ENCODE measurements at regions not wholly inside any gene's neighbourhood (a gene's known extent, or its start where the extent isn't known, plus 50 kb on each side); places are given as distances from the start of the nearest gene placed in this dataset.

DNA sequence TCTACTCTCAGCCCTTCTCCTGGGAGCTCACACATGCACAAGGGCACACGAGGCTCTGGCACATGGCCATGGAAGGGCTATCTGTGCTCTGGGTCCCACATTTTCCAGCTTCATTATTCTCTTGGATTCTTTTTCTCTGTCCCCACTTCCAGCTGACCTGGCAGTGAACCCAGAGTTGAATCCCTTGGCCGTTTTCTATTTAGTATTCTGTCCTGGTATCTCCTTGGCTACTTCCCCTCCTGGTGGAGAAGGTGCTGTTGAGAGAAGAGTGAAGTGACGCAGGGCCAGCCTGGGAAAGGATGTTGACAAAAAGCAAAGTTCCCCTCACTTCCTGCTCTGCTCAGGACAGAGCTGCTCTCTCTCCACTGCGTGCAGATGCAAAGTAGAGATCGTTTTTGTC, 303.1 kb downstream of the IRS2 start:
- Histone ChIP-seq H3K36me3 (ENCODE audit: low read depth) (no peaks in the 10 kb centered on the region), H3F3A (ENCODE audit: insufficient read depth, low read depth) (no peaks in the 10 kb centered on the region), H3K4me1 (replicated peaks; ENCODE audit: insufficient read depth) (0 out of 2 replicates have a peak, but pooled peaks cover 7% of the 10 kb centered on the region), H3K4me2 (no peak overlapping the region), H3K9me2 (ENCODE audit: insufficient read depth) (no peaks in the 10 kb centered on the region), H2AFZ (no peak overlapping the region), H3K27ac (no peak overlapping the region), H3K4me3 (no peak overlapping the region), H3K9me3 (ENCODE audit: insufficient read depth, low read depth) (no peaks in the 10 kb centered on the region), H4K20me1 (ENCODE audit: insufficient read depth) (no peaks in the 10 kb centered on the region), H3K79me2 (ENCODE audit: low read depth) (no peaks in the 10 kb centered on the region), H3K27me3 (ENCODE audit: insufficient read depth, low read depth) (no peaks in the 10 kb centered on the region)
- CTCF ChIA-PET: no interaction called here
- no peak for DNase-seq
- POLR2A ChIA-PET (ENCODE audit: unreplicated experiment): interaction anchor here (0.6 kb wide), 1 partner anchor 11 kb away, joined by 12 read pairs; no protein-coding TSS in a partner anchor
- intact Hi-C loops (cut with micrococcal nuclease; ENCODE audit: unreplicated experiment): no loop called here
- BruUV-seq (replicated peaks): no TSS peak
- TF ChIP-seq EZH2 (IDR thresholded peaks at IDR 0.05; ENCODE audit: low read depth): no peak
- TF ChIP-seq, protein P1, sequence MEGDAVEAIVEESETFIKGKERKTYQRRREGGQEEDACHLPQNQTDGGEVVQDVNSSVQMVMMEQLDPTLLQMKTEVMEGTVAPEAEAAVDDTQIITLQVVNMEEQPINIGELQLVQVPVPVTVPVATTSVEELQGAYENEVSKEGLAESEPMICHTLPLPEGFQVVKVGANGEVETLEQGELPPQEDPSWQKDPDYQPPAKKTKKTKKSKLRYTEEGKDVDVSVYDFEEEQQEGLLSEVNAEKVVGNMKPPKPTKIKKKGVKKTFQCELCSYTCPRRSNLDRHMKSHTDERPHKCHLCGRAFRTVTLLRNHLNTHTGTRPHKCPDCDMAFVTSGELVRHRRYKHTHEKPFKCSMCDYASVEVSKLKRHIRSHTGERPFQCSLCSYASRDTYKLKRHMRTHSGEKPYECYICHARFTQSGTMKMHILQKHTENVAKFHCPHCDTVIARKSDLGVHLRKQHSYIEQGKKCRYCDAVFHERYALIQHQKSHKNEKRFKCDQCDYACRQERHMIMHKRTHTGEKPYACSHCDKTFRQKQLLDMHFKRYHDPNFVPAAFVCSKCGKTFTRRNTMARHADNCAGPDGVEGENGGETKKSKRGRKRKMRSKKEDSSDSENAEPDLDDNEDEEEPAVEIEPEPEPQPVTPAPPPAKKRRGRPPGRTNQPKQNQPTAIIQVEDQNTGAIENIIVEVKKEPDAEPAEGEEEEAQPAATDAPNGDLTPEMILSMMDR (conservative IDR thresholded peaks at IDR 0.05): no peak

DNA sequence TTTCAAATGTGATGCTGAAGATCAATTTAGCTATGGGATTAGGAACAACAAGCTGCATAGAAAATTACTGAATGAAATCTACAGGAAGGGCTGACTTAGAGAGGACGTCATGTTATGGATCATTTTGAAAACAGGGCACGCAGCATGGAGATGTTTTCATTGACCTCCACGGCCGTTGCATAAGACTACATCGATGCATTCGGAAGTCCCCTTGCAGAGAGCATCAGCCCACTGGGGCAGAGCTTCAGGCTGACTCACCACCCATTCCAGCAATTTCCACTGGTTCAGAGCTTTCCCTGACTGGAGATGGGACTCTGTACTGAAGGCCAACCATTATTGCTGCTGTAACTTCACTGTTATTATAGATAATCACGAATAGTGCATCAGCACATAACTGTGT, 305.3 kb downstream of the IRS2 start:
- CTCF ChIA-PET: no interaction called here
- no TSS peak for BruUV-seq (replicated peaks)
- POLR2A ChIA-PET (ENCODE audit: unreplicated experiment): interaction anchor here (0.6 kb wide), 1 partner anchor 486 kb away, joined by 3 read pairs; no protein-coding TSS in a partner anchor
- intact Hi-C loops (cut with micrococcal nuclease; ENCODE audit: unreplicated experiment): no loop called here
- no peaks in the 10 kb centered on the region for H4K20me1 ChIP-seq (ENCODE audit: insufficient read depth)
- H3K9me2 ChIP-seq (ENCODE audit: insufficient read depth): no peaks in the 10 kb centered on the region; the same call in 1 of the 2 replicates
- no peaks in the 10 kb centered on the region for H3K79me2 ChIP-seq (ENCODE audit: low read depth)
- H3K27me3 ChIP-seq (ENCODE audit: insufficient read depth, low read depth): no peaks in the 10 kb centered on the region
- H3K36me3 ChIP-seq (ENCODE audit: low read depth): no peaks in the 10 kb centered on the region
- H3K27ac ChIP-seq: no peak overlapping the region
- H3K4me3 ChIP-seq: no peak overlapping the region
- H3F3A ChIP-seq (ENCODE audit: insufficient read depth, low read depth): no peaks in the 10 kb centered on the region
- no peak for DNase-seq
- no peak overlapping the region for H2AFZ ChIP-seq
- no peaks in the 10 kb centered on the region for H3K9me3 ChIP-seq (ENCODE audit: insufficient read depth, low read depth)
- TF ChIP-seq, protein P1 (conservative IDR thresholded peaks at IDR 0.05): no peak
- TF ChIP-seq EZH2 (IDR thresholded peaks at IDR 0.05; ENCODE audit: low read depth): no peak
- no peak overlapping the region for H3K4me2 ChIP-seq
- H3K4me1 ChIP-seq (replicated peaks; ENCODE audit: insufficient read depth): 0 out of 2 replicates have a peak, but pooled peaks cover 7% of the 10 kb centered on the region

DNA sequence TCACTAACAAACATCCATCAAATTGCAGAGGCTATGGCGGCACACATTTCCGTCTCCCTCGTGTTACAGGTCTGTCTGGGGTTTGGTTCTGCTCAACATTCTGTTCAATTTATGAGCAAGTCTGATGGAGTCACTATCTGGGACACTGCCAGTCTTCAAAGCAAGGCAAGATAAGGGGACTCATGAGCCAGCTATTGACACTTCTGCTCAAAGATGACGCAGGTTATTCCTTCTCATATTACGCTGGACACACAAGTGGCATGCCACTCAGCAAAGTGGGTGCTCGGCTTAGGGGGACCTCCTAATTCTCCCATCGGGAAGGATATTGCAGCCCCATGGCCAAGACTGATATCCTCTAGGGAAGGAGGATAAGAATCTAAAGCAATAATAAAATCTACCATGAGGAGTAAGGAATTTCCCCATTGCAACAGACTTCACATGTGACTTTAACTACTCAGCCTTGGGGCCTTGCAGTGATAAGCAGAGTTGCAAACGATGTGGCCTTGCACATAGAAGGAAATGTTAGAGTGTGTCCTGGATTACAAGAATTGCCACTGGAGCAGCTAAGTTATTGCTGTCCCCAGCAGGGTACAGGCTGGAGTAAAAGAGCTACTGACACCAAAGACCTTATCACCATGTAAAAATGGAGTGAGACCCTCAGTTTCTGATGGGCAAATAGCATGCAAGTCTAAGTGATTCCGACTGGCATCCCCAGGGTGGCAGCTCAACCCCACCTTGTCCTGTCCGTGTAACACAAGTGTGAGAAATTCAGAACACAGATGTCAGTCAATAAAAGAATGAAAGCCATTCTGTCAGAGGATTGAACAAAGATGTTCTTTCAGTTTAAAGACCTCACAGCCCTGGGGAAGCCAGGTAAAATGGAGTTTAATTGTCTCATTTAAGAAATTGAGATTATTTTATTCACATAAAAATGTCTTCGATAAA, 306.1 kb downstream of the IRS2 start:
- no TSS peak for BruUV-seq (replicated peaks)
- intact Hi-C loops (cut with micrococcal nuclease; ENCODE audit: unreplicated experiment): no loop called here
- Histone ChIP-seq H3K4me2 (no peak overlapping the region), H3K27ac (no peak overlapping the region), H3K79me2 (ENCODE audit: low read depth) (no peaks in the 10 kb centered on the region), H3F3A (ENCODE audit: insufficient read depth, low read depth) (no peaks in the 10 kb centered on the region), H2AFZ (no peak overlapping the region), H3K9me3 (ENCODE audit: insufficient read depth, low read depth) (no peaks in the 10 kb centered on the region), H3K4me1 (replicated peaks; ENCODE audit: insufficient read depth) (0 out of 2 replicates have a peak, but pooled peaks cover 7% of the 10 kb centered on the region), H3K9me2 (ENCODE audit: insufficient read depth) (no peaks in the 10 kb centered on the region; the same call in 1 of the 2 replicates), H4K20me1 (ENCODE audit: insufficient read depth) (no peaks in the 10 kb centered on the region), H3K36me3 (ENCODE audit: low read depth) (no peaks in the 10 kb centered on the region), H3K27me3 (ENCODE audit: insufficient read depth, low read depth) (no peaks in the 10 kb centered on the region), H3K4me3 (no peak overlapping the region)
- no peak for TF ChIP-seq EZH2 (IDR thresholded peaks at IDR 0.05; ENCODE audit: low read depth)
- TF ChIP-seq, protein P1 (conservative IDR thresholded peaks at IDR 0.05): no peak
- peak in 1 of 2 experiments; percentile 59 for DNase-seq
- ChIA-PET CTCF (interaction anchor here (0.6 kb wide), 1 partner anchor 326 kb away, joined by 10 read pairs; no protein-coding TSS in a partner anchor), POLR2A (ENCODE audit: unreplicated experiment) (interaction anchor here (0.6 kb wide), 1 partner anchor 486 kb away, joined by 3 read pairs; no protein-coding TSS in a partner anchor)
